ENCODE measurements at regions not wholly inside any gene's neighbourhood (a gene's known extent, or its start where the extent isn't known, plus 50 kb on each side); places are given as distances from the start of the nearest gene placed in this dataset.

- TF ChIP-seq CTCF (IDR thresholded peaks at IDR 0.05; ENCODE audit: low read depth, low read length, poor library complexity, severe bottlenecking) (no peak), EZH2phosphoT487 (IDR thresholded peaks at IDR 0.05; ENCODE audit: borderline replicate concordance, low read length) (no peak)
Measured at GRCh38 chr1:60914982-60915381, 167.4 kb upstream of the NFIA start.

All from DOHH2 (cell line).